GM06990 (cell line): ENCODE measurements at regions not wholly inside any gene's neighbourhood (a gene's known extent, or its start where the extent isn't known, plus 50 kb on each side); places are given as distances from the start of the nearest gene placed in this dataset.

Experiments
- DNase-seq: peaks from one replicate; pipeline ENCODE4 v3.0.0-alpha.2; 2011; ENCODE audit not compliant: insufficient read length; ENCODE audit errors: extremely low read depth
- H3K27me3 ChIP-seq: replicated peaks from 2 replicates; pipeline ENCODE4 v1.6.0; 2011; ENCODE audit warnings: low read length; ENCODE audit not compliant: control insufficient read depth, insufficient read depth
- H3K36me3 ChIP-seq: 2 replicates; pipeline ENCODE4 v1.5.1; 2011; ENCODE audit warnings: low read length; ENCODE audit not compliant: control insufficient read depth, insufficient read depth
- H3K4me3 ChIP-seq: replicated peaks from 2 replicates; pipeline ENCODE4 v1.5.1; 2011; ENCODE audit warnings: low read depth, mild to moderate bottlenecking, control low read depth, low read length
- TF ChIP-seq, protein P1 (sequence below): IDR thresholded peaks from 2 replicates; pipeline ENCODE4 v1.5.1; 2011; ENCODE audit warnings: low read length, control low read depth, mild to moderate bottlenecking, inconsistent platforms; ENCODE audit not compliant: insufficient read depth, poor library complexity, severe bottlenecking

DNA sequence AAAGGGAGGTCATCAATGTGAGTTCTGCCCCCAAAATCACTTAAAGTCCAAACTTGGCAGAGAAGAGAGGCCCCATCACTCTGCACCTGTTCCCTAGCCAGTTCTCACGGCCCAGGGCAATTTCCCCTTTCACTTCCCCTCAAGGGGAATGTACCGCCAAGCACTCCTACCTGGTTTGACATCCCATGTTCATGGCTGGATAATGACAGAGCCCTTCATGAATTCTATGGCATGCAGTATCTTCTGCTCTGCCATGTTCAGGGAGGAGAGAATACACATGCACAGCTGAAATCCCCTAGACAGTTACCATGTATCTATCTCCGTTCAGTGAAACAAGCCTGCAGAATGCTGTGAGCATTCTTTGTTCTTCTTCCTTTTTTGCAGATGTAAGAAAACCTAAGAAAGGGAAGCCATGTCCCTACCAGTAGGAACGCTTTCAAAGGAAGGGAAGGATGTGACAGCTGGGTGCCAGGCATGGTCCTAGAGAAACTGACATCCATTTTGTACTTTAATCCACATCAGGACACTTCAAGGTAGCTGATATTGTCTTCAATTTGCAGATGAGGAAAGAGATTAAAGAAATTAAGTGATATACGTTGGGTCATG is 79.8 kb upstream of the ARID1B start:
- Histone ChIP-seq H3K27me3 (no peaks in the 10 kb centered on the region), H3K36me3 (no peaks in the 10 kb centered on the region), H3K4me3 (peak overlapping the region; percentile 39)
- TF ChIP-seq, protein P1, sequence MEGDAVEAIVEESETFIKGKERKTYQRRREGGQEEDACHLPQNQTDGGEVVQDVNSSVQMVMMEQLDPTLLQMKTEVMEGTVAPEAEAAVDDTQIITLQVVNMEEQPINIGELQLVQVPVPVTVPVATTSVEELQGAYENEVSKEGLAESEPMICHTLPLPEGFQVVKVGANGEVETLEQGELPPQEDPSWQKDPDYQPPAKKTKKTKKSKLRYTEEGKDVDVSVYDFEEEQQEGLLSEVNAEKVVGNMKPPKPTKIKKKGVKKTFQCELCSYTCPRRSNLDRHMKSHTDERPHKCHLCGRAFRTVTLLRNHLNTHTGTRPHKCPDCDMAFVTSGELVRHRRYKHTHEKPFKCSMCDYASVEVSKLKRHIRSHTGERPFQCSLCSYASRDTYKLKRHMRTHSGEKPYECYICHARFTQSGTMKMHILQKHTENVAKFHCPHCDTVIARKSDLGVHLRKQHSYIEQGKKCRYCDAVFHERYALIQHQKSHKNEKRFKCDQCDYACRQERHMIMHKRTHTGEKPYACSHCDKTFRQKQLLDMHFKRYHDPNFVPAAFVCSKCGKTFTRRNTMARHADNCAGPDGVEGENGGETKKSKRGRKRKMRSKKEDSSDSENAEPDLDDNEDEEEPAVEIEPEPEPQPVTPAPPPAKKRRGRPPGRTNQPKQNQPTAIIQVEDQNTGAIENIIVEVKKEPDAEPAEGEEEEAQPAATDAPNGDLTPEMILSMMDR: no peak
- peak; percentile 64 for DNase-seq

DNA sequence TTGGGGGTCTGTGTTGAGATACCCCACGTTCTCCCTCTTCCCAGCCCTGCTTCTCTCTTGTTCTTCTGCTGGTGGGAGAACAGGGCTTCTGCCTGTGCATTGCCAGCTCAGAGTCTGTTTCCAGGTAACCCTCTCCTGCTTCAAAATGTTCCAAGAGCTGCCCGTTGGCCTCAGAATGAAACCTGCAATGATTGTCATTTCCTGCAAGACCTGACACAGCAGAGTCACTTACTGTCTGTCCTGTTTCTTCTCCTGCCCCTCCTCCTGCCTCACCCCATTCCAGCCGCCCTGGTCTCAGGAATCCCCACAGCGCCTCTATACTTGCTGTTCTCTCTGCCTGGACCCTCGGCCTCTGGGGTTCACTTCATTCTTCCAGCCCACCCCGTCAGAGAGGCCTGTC is 81.4 kb upstream of the ARID1B start:
- TF ChIP-seq, protein P1: no peak
- H3K4me3 ChIP-seq: no peak overlapping the region
- H3K36me3 ChIP-seq: no peaks in the 10 kb centered on the region
- no peaks in the 10 kb centered on the region for H3K27me3 ChIP-seq
- peak; percentile 52 for DNase-seq

DNA sequence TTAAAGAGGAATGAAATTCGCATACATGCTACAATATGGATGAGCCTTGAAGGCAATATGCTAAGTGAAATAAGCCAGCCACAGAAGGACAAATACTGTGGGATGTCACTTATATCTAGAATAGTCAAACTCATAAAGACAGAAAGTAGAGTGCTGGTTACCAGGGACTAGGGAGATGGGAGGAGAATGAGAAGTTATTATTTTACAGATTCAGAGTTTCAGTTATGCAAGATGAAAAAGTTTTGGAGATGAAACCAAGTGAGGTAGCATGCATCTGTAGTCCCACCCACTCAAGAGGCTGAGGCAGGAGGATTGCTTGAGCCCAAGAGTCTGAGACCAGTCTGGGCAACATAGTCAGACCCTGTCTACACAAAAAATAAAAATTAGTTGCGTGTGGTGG is 82.5 kb upstream of the ARID1B start:
- TF ChIP-seq, protein P1: no peak
- no peak overlapping the region for H3K4me3 ChIP-seq
- H3K27me3 ChIP-seq: no peaks in the 10 kb centered on the region
- no peaks in the 10 kb centered on the region for H3K36me3 ChIP-seq
- no peak for DNase-seq

DNA sequence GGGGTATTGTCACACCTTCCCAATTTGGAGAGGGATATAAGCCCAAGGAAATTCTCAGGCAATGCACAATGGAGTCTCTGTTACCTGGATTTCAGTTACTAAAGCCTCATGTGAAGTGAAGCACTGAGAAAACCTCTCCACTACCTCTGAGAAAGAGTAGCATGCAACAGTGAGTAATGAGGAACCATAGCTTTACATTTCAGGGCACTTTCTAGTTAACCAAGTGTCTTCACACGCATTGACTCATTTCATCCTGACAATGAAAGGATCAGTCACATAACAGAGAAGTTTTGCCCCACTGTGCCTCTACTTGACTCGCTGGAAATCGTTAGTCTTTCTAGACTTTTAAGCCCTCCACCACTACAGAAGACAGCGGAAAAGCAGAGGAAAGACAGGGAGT is 86.2 kb upstream of the ARID1B start:
- TF ChIP-seq, protein P1: no peak
- peak; percentile 82 for DNase-seq
- H3K4me3 ChIP-seq: no peak overlapping the region
- no peaks in the 10 kb centered on the region for H3K36me3 ChIP-seq
- no peaks in the 10 kb centered on the region for H3K27me3 ChIP-seq

DNA sequence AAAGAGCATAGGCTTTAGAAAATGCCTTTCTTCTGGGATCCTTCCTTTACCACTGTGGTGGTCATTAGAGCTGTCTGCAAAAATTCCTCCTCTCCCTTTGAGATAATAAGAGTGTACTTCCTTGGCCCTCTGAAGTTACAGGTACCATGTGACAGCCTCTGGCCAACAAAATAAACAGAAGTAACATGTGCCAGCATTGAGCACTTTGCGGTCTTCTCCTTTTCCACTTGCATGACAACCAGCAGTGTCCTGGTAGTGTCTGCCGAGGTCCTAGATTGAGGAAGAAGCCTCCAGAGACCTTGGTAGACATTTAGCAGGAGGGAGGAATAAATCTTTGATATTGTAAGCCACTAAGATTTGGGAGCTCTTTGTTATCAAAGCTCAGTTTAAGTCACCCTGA is 87.5 kb upstream of the ARID1B start:
- Histone ChIP-seq H3K36me3 (no peaks in the 10 kb centered on the region), H3K27me3 (no peaks in the 10 kb centered on the region), H3K4me3 (no peak overlapping the region)
- DNase-seq: no peak
- TF ChIP-seq, protein P1: no peak

DNA sequence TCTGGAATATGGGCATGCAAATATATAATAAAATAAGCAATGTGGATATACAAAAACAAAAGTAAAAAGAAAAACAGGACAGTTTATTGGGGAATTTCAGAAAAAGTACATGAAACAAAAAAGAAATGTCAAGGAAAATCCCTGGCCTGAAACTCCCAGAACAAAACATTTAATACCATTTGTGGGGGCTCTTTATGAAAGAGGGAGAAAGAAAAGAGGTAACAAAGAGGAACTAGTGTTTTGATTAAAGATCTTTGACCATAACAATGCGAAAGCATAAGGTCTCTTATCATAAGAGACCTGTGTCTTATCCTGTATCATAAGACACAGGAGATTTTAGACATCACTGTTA is 88.6 kb upstream of the ARID1B start:
- Histone ChIP-seq H3K27me3 (no peaks in the 10 kb centered on the region), H3K4me3 (no peak overlapping the region), H3K36me3 (no peaks in the 10 kb centered on the region)
- no peak for DNase-seq
- TF ChIP-seq, protein P1: no peak
